MM.1S (cell line): ENCODE measurements at regions not wholly inside any gene's neighbourhood (a gene's known extent, or its start where the extent isn't known, plus 50 kb on each side); places are given as distances from the start of the nearest gene placed in this dataset.

Experiments used
- DNase-seq: peaks from one replicate; pipeline ENCODE4 v3.0.0-alpha.2; 2015
- H2AFZ ChIP-seq: fragments of 300-600 bp; sonication (generic); 2 replicates; pipeline ENCODE4 v1.6.0; 2016; ENCODE audit warnings: antibody characterized with exemption, low read length
- H3F3A ChIP-seq: fragments of 300-600 bp; sonication (generic); 2 replicates; pipeline ENCODE4 v1.6.1; 2016; ENCODE audit warnings: mild to moderate bottlenecking, antibody characterized with exemption, low read length, moderate library complexity, mixed read lengths; ENCODE audit not compliant: insufficient read depth
- H3K27ac ChIP-seq: fragments of 300-600 bp; sonication (generic); 2 replicates; pipeline ENCODE4 v1.5.1; 2016; ENCODE audit warnings: mild to moderate bottlenecking, low read length
- H3K27me3 ChIP-seq: fragments of 300-600 bp; sonication (generic); replicated peaks from 2 replicates; pipeline ENCODE4 v1.6.0; 2016; ENCODE audit warnings: low read length; ENCODE audit not compliant: insufficient read depth
- H3K36me3 ChIP-seq: fragments of 300-600 bp; sonication (generic); replicated peaks from 2 replicates; pipeline ENCODE4 v1.6.1; 2016; ENCODE audit warnings: mild to moderate bottlenecking, low read length, mixed read lengths; ENCODE audit not compliant: insufficient read depth
- H3K4me1 ChIP-seq: fragments of 300-600 bp; sonication (generic); 2 replicates; pipeline ENCODE4 v1.6.1; 2016; ENCODE audit warnings: low read length, mixed read lengths
- H3K4me2 ChIP-seq: fragments of 300-600 bp; sonication (generic); 2 replicates; pipeline ENCODE4 v1.6.0; 2016; ENCODE audit warnings: low read depth, low read length
- H3K4me3 ChIP-seq: fragments of 300-600 bp; sonication (generic); 2 replicates; pipeline ENCODE4 v1.5.1; 2016; ENCODE audit warnings: low read length, mixed read lengths
- H3K79me2 ChIP-seq: fragments of 300-600 bp; sonication (generic); 2 replicates; pipeline ENCODE4 v1.6.1; 2016; ENCODE audit warnings: mixed run types, low read length, mixed read lengths
- H3K9ac ChIP-seq: fragments of 300-600 bp; sonication (generic); 2 replicates; pipeline ENCODE4 v1.6.1; 2016; ENCODE audit warnings: low read length, mixed read lengths
- H3K9me2 ChIP-seq: fragments of 300-600 bp; sonication (generic); replicated peaks from 2 replicates; pipeline ENCODE4 v1.6.1; 2016; ENCODE audit warnings: mild to moderate bottlenecking, low read length, mixed read lengths; ENCODE audit not compliant: insufficient read depth
- H3K9me3 ChIP-seq: fragments of 300-600 bp; sonication (generic); replicated peaks from 2 replicates; pipeline ENCODE4 v1.6.1; 2016; ENCODE audit warnings: mild to moderate bottlenecking, low read length, mixed read lengths; ENCODE audit not compliant: insufficient read depth
- H4K20me1 ChIP-seq: fragments of 300-600 bp; sonication (generic); 2 replicates; pipeline ENCODE4 v1.6.1; 2016; ENCODE audit warnings: mild to moderate bottlenecking, low read length, moderate library complexity, mixed read lengths; ENCODE audit not compliant: insufficient read depth
- CTCF ChIP-seq: fragments of 300-600 bp; sonication (generic); IDR thresholded peaks from 2 replicates; pipeline ENCODE4 v1.5.1; 2016; ENCODE audit warnings: antibody characterized with exemption, low read length, mixed read lengths
- EZH2 ChIP-seq: fragments of 300-600 bp; sonication (generic); optimal IDR thresholded peaks from 2 replicates; pipeline ENCODE3; 2017; ENCODE audit warnings: low read depth, mild to moderate bottlenecking, antibody characterized with exemption, low read length, mixed read lengths
- EZH2phosphoT487 ChIP-seq: fragments of 300-600 bp; sonication (generic); IDR thresholded peaks from 2 replicates; pipeline ENCODE4 v1.6.1; 2018; ENCODE audit warnings: antibody characterized with exemption, low read length

- TF ChIP-seq EZH2 (no peak), EZH2phosphoT487 (no peak), CTCF (no peak)
- Histone ChIP-seq H3K4me1 (no peaks in the 10 kb centered on the region), H3K9me2 (no peaks in the 10 kb centered on the region), H3K9ac (no peak overlapping the region), H3F3A (no peaks in the 10 kb centered on the region), H3K27me3 (no peaks in the 10 kb centered on the region), H3K4me3 (no peak overlapping the region), H3K9me3 (no peaks in the 10 kb centered on the region), H3K4me2 (no peak overlapping the region), H3K79me2 (no peaks in the 10 kb centered on the region), H3K27ac (no peak overlapping the region), H4K20me1 (no peaks in the 10 kb centered on the region), H2AFZ (no peak overlapping the region), H3K36me3 (no peaks in the 10 kb centered on the region)
- DNase-seq, result no peak
Observed at GRCh38 chr1:98478121-98478520, 183.4 kb upstream of the SNX7 start.

GRCh38 chr1:98472878-98473277 lies 188.6 kb upstream of the SNX7 start:
- no peak overlapping the region for H2AFZ ChIP-seq
- no peak overlapping the region for H3K4me3 ChIP-seq
- no peaks in the 10 kb centered on the region for H4K20me1 ChIP-seq
- H3K27me3 ChIP-seq, result no peaks in the 10 kb centered on the region
- H3K4me1 ChIP-seq, result no peaks in the 10 kb centered on the region
- DNase-seq, result no peak
- no peaks in the 10 kb centered on the region for H3K36me3 ChIP-seq
- H3K27ac ChIP-seq, result no peak overlapping the region
- H3K4me2 ChIP-seq, result no peak overlapping the region
- TF ChIP-seq CTCF (no peak), EZH2 (no peak), EZH2phosphoT487 (no peak)
- H3K9me2 ChIP-seq, result no peaks in the 10 kb centered on the region
- H3F3A ChIP-seq, result no peaks in the 10 kb centered on the region
- no peaks in the 10 kb centered on the region for H3K79me2 ChIP-seq
- H3K9ac ChIP-seq, result no peak overlapping the region
- no peaks in the 10 kb centered on the region for H3K9me3 ChIP-seq

- Histone ChIP-seq H3F3A (no peaks in the 10 kb centered on the region), H3K9me2 (no peaks in the 10 kb centered on the region), H3K4me1 (no peaks in the 10 kb centered on the region), H4K20me1 (no peaks in the 10 kb centered on the region), H3K79me2 (no peaks in the 10 kb centered on the region), H3K27ac (no peak overlapping the region), H3K9ac (no peak overlapping the region), H3K9me3 (no peaks in the 10 kb centered on the region), H2AFZ (no peak overlapping the region), H3K4me3 (no peak overlapping the region), H3K27me3 (no peaks in the 10 kb centered on the region), H3K36me3 (no peaks in the 10 kb centered on the region), H3K4me2 (no peak overlapping the region)
- no peak for DNase-seq
- TF ChIP-seq CTCF, result no peak
- no peak for TF ChIP-seq EZH2
- TF ChIP-seq EZH2phosphoT487, result no peak
Observed at GRCh38 chr1:98471633-98472032, 189.9 kb upstream of the SNX7 start.
